Progenitor cell of endocrine pancreas (in vitro differentiated cells): ENCODE measurements at regions not wholly inside any gene's neighbourhood (a gene's known extent, or its start where the extent isn't known, plus 50 kb on each side); places are given as distances from the start of the nearest gene placed in this dataset.

Experiments used
- DNase-seq: peaks from one replicate; pipeline ENCODE4 v3.0.0; 2021; ENCODE audit warnings: low spot score; ENCODE audit not compliant: unreplicated experiment
- H3K27ac Mint-ChIP-seq: 2 replicates; pipeline ENCODE4 v1.8.0; 2021; ENCODE audit warnings: mild to moderate bottlenecking, moderate library complexity, mixed read lengths
- H3K27me3 Mint-ChIP-seq: 2 replicates; pipeline ENCODE4 v1.8.0; 2021; ENCODE audit warnings: mixed read lengths
- H3K36me3 Mint-ChIP-seq: 2 replicates; pipeline ENCODE4 v1.8.0; 2022; ENCODE audit warnings: mixed read lengths; ENCODE audit not compliant: insufficient read depth
- H3K4me1 Mint-ChIP-seq: 2 replicates; pipeline ENCODE4 v1.8.0; 2021; ENCODE audit warnings: low read depth, mixed read lengths
- H3K4me3 Mint-ChIP-seq: 2 replicates; pipeline ENCODE4 v1.8.0; 2021; ENCODE audit warnings: low read depth, mild to moderate bottlenecking, moderate library complexity, mixed read lengths
- H3K9me3 Mint-ChIP-seq: 2 replicates; pipeline ENCODE4 v1.8.0; 2021; ENCODE audit warnings: low read depth, mixed read lengths
- CTCF ChIP-seq: fragments of 200-600 bp; sonication (generic); IDR thresholded peaks from one replicate; pipeline ENCODE4 v1.5.0; 2021; ENCODE audit warnings: antibody characterized with exemption, mild to moderate bottlenecking; ENCODE audit not compliant: unreplicated experiment

DNA sequence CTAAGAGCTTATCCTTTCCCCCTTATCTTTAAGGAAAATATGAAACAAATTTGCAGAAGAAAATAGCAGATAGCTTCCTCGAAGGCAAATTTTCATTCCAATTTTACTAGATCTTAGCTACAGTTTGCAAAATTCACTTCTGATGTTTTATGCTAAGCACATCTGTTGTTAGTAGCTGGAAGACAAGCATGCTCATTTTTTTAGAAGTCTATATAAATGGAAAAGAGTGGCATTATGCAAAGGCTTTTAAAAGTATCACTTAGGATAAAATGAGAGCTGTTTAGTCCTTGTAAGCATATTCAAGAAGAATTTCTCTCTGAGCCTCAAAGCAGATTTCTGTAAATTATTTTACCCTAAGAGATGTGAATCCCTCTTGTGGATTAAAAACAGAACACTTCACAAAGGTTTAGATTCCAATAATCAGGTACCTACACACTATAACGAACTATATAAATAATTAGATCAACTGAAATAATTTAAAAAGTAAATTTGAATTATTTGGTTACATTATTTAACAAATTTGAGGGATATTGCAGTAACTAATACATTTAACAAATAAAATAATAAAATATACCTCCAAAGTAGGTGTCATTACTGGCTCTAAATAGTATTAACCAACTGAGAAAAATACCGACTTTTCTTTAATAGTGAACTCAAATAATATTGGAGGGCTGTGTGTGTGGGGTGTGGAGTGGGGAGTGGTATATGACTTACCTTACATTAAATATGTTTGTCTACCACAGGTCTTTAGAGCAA is 307.1 kb downstream of the SEMA3D start:
- Mint-ChIP-seq H3K36me3 (no peaks in the 10 kb centered on the region), H3K4me3 (no peak overlapping the region), H3K27me3 (no peaks in the 10 kb centered on the region), H3K9me3 (peaks cover 9% of the 10 kb centered on the region), H3K4me1 (no peaks in the 10 kb centered on the region), H3K27ac (no peak overlapping the region)
- no peak for TF ChIP-seq CTCF
- DNase-seq = no peak

DNA sequence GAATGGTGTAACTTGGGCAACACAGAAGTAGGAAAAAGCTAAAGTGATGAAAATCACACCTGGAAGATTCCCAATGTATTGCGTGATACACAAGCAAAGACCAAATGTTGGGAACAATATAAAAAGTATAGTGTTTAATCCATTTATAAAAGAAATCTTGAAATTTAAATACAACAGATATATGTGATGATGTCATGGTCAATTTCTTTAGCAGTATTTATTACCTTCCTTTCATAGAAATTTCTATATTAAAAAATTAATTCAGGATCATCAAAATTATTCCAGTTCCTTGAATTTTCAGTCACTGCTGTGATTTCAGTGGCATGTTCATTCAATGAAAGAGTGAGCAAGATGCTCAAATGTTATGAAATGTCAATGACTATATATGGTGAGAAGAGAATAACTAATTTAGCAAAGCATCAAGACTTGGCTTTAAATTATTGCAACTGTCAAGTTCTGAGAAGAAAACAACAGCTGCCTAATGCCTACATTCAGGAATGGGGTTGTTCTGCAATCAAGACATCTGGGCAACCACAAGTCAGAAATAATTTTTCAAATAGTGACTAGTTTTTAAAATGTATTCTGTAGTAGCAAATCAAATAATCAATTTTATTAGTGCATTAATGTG is 308.8 kb downstream of the SEMA3D start:
- no peak for TF ChIP-seq CTCF
- no peak overlapping the region for H3K4me3 Mint-ChIP-seq
- H3K9me3 Mint-ChIP-seq = no peaks in the 10 kb centered on the region
- H3K27ac Mint-ChIP-seq = no peak overlapping the region
- DNase-seq = no peak
- H3K36me3 Mint-ChIP-seq = no peaks in the 10 kb centered on the region
- no peaks in the 10 kb centered on the region for H3K27me3 Mint-ChIP-seq
- no peaks in the 10 kb centered on the region for H3K4me1 Mint-ChIP-seq

- H3K36me3 Mint-ChIP-seq = no peaks in the 10 kb centered on the region
- no peak overlapping the region for H3K27ac Mint-ChIP-seq
- no peak for DNase-seq
- no peak overlapping the region for H3K4me3 Mint-ChIP-seq
- no peaks in the 10 kb centered on the region for H3K9me3 Mint-ChIP-seq
- no peak for TF ChIP-seq CTCF
- H3K27me3 Mint-ChIP-seq = no peaks in the 10 kb centered on the region
- H3K4me1 Mint-ChIP-seq = no peaks in the 10 kb centered on the region
Observed at GRCh38 chr7:84876061-84876821, 310.6 kb downstream of the SEMA3D start.

GRCh38 chr7:84865560-84865959 is 321.3 kb downstream of the SEMA3D start:
- DNase-seq = no peak
- Mint-ChIP-seq H3K4me1 (peaks cover 5% of the 10 kb centered on the region), H3K27ac (peak overlapping the region; percentile 31), H3K36me3 (no peaks in the 10 kb centered on the region), H3K9me3 (no peaks in the 10 kb centered on the region), H3K4me3 (no peak overlapping the region), H3K27me3 (no peaks in the 10 kb centered on the region)
- no peak for TF ChIP-seq CTCF

- Mint-ChIP-seq H3K36me3 (no peaks in the 10 kb centered on the region), H3K27ac (no peak overlapping the region)
Observed at GRCh38 chr7:84857336-84857735, 329.5 kb downstream of the SEMA3D start.

More at GRCh38 chr7:84857336-84857735, 329.5 kb downstream of the SEMA3D start:
- Mint-ChIP-seq H3K27me3 (no peaks in the 10 kb centered on the region), H3K9me3 (peaks cover 8% of the 10 kb centered on the region), H3K4me1 (no peaks in the 10 kb centered on the region), H3K4me3 (no peak overlapping the region)
- DNase-seq = no peak
- no peak for TF ChIP-seq CTCF
